Gastroesophageal sphincter (tissue), 3 donors: ENCODE measurements at regions not wholly inside any gene's neighbourhood (a gene's known extent, or its start where the extent isn't known, plus 50 kb on each side); places are given as distances from the start of the nearest gene placed in this dataset.

ENCODE experiments used
- POLR2A ChIP-seq, 2 donors: fragments of 450-650 bp; IDR thresholded peaks; one replicate each; pipeline ENCODE4 v1.6.1; 2017; ENCODE audit warnings: antibody characterized with exemption in 2 of 2, mild to moderate bottlenecking in 2 of 2, moderate library complexity in 1 of 2
- TF ChIP-seq, protein P1 (sequence below), 4 experiments: fragments of 200-600 bp in 2 of 4; fragments of 450-650 bp in 2 of 4; sonication (generic) in 1 of 4; IDR thresholded peaks; one replicate each; pipeline ENCODE4 v1.5.1; 2017 to 2019; ENCODE audit warnings: antibody characterized with exemption in 4 of 4, mild to moderate bottlenecking in 2 of 4, moderate library complexity in 2 of 4

DNA sequence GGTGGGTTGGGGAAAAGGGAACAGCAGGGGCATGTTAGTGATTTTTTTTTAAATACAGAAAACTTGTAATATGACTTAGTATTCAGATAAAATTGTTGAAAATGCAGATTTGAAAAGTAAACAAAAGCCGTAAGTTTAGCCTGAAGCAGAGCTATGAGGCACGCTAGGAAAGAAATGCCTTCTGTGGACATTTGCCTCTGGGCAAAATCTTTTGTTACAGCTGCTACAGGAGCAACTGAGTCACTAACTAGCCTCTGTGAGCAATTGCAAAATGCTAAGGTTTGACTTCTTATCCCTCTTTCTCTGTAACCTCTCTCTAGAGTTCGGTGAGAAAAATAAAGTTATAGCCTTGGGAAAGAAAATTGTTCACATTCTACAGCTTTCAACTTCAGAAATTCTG lies 350.0 kb downstream of the SLC7A11 start:
- TF ChIP-seq, protein P1, sequence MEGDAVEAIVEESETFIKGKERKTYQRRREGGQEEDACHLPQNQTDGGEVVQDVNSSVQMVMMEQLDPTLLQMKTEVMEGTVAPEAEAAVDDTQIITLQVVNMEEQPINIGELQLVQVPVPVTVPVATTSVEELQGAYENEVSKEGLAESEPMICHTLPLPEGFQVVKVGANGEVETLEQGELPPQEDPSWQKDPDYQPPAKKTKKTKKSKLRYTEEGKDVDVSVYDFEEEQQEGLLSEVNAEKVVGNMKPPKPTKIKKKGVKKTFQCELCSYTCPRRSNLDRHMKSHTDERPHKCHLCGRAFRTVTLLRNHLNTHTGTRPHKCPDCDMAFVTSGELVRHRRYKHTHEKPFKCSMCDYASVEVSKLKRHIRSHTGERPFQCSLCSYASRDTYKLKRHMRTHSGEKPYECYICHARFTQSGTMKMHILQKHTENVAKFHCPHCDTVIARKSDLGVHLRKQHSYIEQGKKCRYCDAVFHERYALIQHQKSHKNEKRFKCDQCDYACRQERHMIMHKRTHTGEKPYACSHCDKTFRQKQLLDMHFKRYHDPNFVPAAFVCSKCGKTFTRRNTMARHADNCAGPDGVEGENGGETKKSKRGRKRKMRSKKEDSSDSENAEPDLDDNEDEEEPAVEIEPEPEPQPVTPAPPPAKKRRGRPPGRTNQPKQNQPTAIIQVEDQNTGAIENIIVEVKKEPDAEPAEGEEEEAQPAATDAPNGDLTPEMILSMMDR (IDR thresholded peaks at IDR 0.05) = no peak
- TF ChIP-seq POLR2A (IDR thresholded peaks at IDR 0.05) = no peak
